SK-N-SH treated with all-trans-retinoic acid at 6 μM for 48 hours (cell line): ENCODE measurements at regions not wholly inside any gene's neighbourhood (a gene's known extent, or its start where the extent isn't known, plus 50 kb on each side); places are given as distances from the start of the nearest gene placed in this dataset.

Experiments
- ATAC-seq: fragments of 200-7000 bp; cut with Tn5 transposase; 3 replicates; pipeline ENCODE4 v1.9.1; 2020; ENCODE audit warnings: mild to moderate bottlenecking, moderate library complexity
- ARNTL ChIP-seq: fragments of 450-650 bp; formaldehyde crosslinking; IDR thresholded peaks from 2 replicates; pipeline ENCODE4 v1.5.0; 2020; ENCODE audit warnings: low read depth, mild to moderate bottlenecking, moderate library complexity, borderline replicate concordance
- BACH2 ChIP-seq: fragments of 250-450 bp; sonication (Bioruptor Pico); IDR thresholded peaks from 2 replicates; pipeline ENCODE4 v1.9.0; 2021; ENCODE audit warnings: mild to moderate bottlenecking, borderline replicate concordance
- CSDC2 ChIP-seq: fragments of 250-450 bp; sonication (Bioruptor Pico); IDR thresholded peaks from 2 replicates; pipeline ENCODE4 v1.5.0; 2020; ENCODE audit warnings: mild to moderate bottlenecking, moderate library complexity
- CSRNP3 ChIP-seq: fragments of 250-450 bp; sonication (Bioruptor Pico); IDR thresholded peaks from 2 replicates; pipeline ENCODE4 v1.5.1; 2021; ENCODE audit warnings: mild to moderate bottlenecking, moderate library complexity
- ESRRG ChIP-seq: fragments of 250-450 bp; sonication (Bioruptor Pico); IDR thresholded peaks from 2 replicates; pipeline ENCODE4 v1.6.1; 2021; ENCODE audit warnings: mild to moderate bottlenecking
- GLIS3 ChIP-seq: fragments of 250-450 bp; sonication (Bioruptor Pico); IDR thresholded peaks from 2 replicates; pipeline ENCODE4 v1.5.0; 2020; ENCODE audit warnings: mild to moderate bottlenecking, moderate library complexity
- OSR1 ChIP-seq: fragments of 250-450 bp; sonication (Bioruptor Pico); IDR thresholded peaks from 2 replicates; pipeline ENCODE4 v1.8.0; 2022; ENCODE audit warnings: moderate library complexity, mild to moderate bottlenecking, inconsistent platforms
- PPARA ChIP-seq: fragments of 250-450 bp; sonication (Bioruptor Pico); IDR thresholded peaks from 2 replicates; pipeline ENCODE4 v1.5.0; 2020; ENCODE audit warnings: mild to moderate bottlenecking, borderline replicate concordance
- RARB ChIP-seq: fragments of 250-450 bp; sonication (Bioruptor Pico); IDR thresholded peaks from 2 replicates; pipeline ENCODE4 v1.8.0; 2021; ENCODE audit warnings: mild to moderate bottlenecking, moderate library complexity
- SNAI2 ChIP-seq: fragments of 250-450 bp; sonication (Bioruptor Pico); IDR thresholded peaks from 2 replicates; pipeline ENCODE4 v1.5.0; 2020; ENCODE audit warnings: mild to moderate bottlenecking, moderate library complexity
- TOX ChIP-seq: fragments of 250-450 bp; sonication (Bioruptor Pico); IDR thresholded peaks from 2 replicates; pipeline ENCODE4 v1.8.0; 2021; ENCODE audit warnings: mild to moderate bottlenecking, moderate library complexity, borderline replicate concordance
- ZC3H10 ChIP-seq: fragments of 250-450 bp; sonication (Bioruptor Pico); IDR thresholded peaks from 2 replicates; pipeline ENCODE4 v1.5.1; 2021; ENCODE audit warnings: mild to moderate bottlenecking, moderate library complexity
- ZFP3 ChIP-seq: fragments of 250-450 bp; sonication (Bioruptor Pico); IDR thresholded peaks from 2 replicates; pipeline ENCODE4 v1.5.0; 2020; ENCODE audit warnings: mild to moderate bottlenecking, moderate library complexity
- ZFP30 ChIP-seq: fragments of 450-650 bp; formaldehyde crosslinking; IDR thresholded peaks from 2 replicates; pipeline ENCODE4 v1.5.0; 2022; ENCODE audit warnings: mild to moderate bottlenecking, moderate library complexity
- ZNF565 ChIP-seq: fragments of 450-650 bp; formaldehyde crosslinking; conservative IDR thresholded peaks from 2 replicates; pipeline ENCODE4 v1.5.0; 2020; ENCODE audit warnings: low read depth, mild to moderate bottlenecking, moderate library complexity
- ZNF8 ChIP-seq: fragments of 450-650 bp; formaldehyde crosslinking; IDR thresholded peaks from 2 replicates; pipeline ENCODE4 v1.5.0; 2020; ENCODE audit warnings: mild to moderate bottlenecking, moderate library complexity
- TF ChIP-seq, protein P1 (sequence below): fragments of 250-450 bp; sonication (Bioruptor Pico); IDR thresholded peaks from 2 replicates; pipeline ENCODE4 v1.8.0; 2020; ENCODE audit warnings: mild to moderate bottlenecking, moderate library complexity, borderline replicate concordance
- TF ChIP-seq, protein P2 (sequence below): fragments of 250-450 bp; sonication (Bioruptor Pico); IDR thresholded peaks from 2 replicates; pipeline ENCODE4 v1.8.0; 2021; ENCODE audit warnings: low read depth, mild to moderate bottlenecking, moderate library complexity, borderline replicate concordance
- TF ChIP-seq, protein P3 (sequence below): fragments of 250-450 bp; sonication (Bioruptor Pico); IDR thresholded peaks from 2 replicates; pipeline ENCODE4 v1.5.1; 2020; ENCODE audit warnings: low read depth, mild to moderate bottlenecking, moderate library complexity
- TF ChIP-seq, protein P4 (sequence below): fragments of 250-450 bp; sonication (Bioruptor Pico); IDR thresholded peaks from 2 replicates; pipeline ENCODE4 v1.5.0; 2020; ENCODE audit warnings: mild to moderate bottlenecking, moderate library complexity

DNA sequence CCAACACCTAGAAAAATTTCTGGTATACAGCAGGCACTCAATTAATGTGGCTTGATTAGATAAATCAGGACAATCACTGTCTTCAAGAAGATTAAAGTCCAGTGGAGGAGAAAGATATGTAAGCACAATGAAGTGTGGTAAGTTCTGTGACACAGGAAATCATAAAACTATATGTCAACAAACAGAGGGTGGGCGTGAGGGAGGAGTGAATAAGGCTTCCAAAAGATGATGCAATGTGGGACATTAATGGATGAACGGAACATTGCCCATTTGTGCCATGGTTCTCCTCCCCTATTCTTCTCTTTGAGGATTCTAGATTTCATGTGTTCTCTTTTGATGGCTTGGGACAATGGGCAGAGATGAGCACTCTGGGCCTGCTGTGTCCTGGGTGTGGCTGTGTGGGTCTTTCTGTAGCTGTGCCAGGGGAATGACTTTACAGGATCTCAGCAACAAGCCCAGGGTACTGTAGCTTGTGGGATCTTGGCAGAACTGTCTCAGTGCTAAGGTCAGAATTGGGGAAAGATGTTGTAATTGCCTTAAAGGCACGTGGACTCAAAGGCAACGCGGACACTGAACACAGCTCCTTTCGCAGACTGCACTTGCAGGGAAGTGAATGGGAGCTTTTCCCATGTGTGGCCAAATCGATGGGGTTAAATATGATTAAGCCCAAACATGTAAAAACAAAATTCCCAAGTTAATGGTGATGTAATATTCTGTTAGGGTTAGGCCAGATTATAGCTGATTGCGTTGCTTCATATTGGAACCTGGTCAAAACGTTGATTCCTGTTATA is 366.9 kb downstream of the TGFB2 start:
- ATAC-seq: no peak
- TF ChIP-seq CSRNP3 (CRISPR knock-in tag) (no peak), ARNTL (CRISPR knock-in tag) (no peak), RARB (CRISPR knock-in tag) (no peak), ZFP30 (CRISPR knock-in tag) (no peak), BACH2 (CRISPR knock-in tag) (no peak), ZNF565 (no peak), ZC3H10 (CRISPR knock-in tag) (no peak), SNAI2 (CRISPR knock-in tag) (no peak), PPARA (CRISPR knock-in tag) (no peak), OSR1 (CRISPR knock-in tag) (no peak)

DNA sequence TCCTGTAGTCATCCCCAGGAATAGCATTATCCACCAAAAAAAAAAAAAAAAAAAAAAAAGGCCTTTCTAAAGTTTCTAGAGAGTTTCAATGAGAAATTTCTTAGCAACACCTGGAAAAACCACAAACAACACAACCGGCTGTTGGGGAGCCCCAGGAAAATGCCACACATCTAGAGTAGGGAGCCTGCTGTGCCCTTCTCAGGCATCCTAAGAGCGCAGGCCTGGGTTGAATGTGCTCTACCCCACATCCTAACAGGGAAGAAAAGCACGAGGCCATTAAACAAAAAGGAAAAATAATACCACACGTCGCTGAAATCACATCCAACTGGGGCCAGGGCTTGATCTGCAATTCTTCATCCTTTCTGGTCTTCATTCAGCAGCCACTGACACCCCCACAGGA is 367.5 kb downstream of the TGFB2 start:
- TF ChIP-seq TOX (no peak), ZFP3 (CRISPR knock-in tag) (no peak), ZC3H10 (CRISPR knock-in tag) (no peak), PPARA (CRISPR knock-in tag) (no peak), BACH2 (CRISPR knock-in tag) (no peak), ZNF8 (CRISPR knock-in tag) (no peak), RARB (CRISPR knock-in tag) (no peak), GLIS3 (CRISPR knock-in tag) (no peak), CSDC2 (no peak), ESRRG (CRISPR knock-in tag) (no peak), SNAI2 (CRISPR knock-in tag) (no peak), OSR1 (CRISPR knock-in tag) (no peak)
- TF ChIP-seq, protein P1, sequence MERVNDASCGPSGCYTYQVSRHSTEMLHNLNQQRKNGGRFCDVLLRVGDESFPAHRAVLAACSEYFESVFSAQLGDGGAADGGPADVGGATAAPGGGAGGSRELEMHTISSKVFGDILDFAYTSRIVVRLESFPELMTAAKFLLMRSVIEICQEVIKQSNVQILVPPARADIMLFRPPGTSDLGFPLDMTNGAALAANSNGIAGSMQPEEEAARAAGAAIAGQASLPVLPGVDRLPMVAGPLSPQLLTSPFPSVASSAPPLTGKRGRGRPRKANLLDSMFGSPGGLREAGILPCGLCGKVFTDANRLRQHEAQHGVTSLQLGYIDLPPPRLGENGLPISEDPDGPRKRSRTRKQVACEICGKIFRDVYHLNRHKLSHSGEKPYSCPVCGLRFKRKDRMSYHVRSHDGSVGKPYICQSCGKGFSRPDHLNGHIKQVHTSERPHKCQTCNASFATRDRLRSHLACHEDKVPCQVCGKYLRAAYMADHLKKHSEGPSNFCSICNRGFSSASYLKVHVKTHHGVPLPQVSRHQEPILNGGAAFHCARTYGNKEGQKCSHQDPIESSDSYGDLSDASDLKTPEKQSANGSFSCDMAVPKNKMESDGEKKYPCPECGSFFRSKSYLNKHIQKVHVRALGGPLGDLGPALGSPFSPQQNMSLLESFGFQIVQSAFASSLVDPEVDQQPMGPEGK (CRISPR knock-in tag): no peak
- TF ChIP-seq, protein P2, sequence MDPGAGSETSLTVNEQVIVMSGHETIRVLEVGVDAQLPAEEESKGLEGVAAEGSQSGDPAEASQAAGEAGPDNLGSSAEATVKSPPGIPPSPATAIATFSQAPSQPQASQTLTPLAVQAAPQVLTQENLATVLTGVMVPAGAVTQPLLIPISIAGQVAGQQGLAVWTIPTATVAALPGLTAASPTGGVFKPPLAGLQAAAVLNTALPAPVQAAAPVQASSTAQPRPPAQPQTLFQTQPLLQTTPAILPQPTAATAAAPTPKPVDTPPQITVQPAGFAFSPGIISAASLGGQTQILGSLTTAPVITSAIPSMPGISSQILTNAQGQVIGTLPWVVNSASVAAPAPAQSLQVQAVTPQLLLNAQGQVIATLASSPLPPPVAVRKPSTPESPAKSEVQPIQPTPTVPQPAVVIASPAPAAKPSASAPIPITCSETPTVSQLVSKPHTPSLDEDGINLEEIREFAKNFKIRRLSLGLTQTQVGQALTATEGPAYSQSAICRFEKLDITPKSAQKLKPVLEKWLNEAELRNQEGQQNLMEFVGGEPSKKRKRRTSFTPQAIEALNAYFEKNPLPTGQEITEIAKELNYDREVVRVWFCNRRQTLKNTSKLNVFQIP (CRISPR knock-in tag): no peak
- TF ChIP-seq, protein P3, sequence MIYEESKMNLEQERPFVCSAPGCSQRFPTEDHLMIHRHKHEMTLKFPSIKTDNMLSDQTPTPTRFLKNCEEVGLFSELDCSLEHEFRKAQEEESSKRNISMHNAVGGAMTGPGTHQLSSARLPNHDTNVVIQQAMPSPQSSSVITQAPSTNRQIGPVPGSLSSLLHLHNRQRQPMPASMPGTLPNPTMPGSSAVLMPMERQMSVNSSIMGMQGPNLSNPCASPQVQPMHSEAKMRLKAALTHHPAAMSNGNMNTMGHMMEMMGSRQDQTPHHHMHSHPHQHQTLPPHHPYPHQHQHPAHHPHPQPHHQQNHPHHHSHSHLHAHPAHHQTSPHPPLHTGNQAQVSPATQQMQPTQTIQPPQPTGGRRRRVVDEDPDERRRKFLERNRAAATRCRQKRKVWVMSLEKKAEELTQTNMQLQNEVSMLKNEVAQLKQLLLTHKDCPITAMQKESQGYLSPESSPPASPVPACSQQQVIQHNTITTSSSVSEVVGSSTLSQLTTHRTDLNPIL (CRISPR knock-in tag): no peak
- TF ChIP-seq, protein P4, sequence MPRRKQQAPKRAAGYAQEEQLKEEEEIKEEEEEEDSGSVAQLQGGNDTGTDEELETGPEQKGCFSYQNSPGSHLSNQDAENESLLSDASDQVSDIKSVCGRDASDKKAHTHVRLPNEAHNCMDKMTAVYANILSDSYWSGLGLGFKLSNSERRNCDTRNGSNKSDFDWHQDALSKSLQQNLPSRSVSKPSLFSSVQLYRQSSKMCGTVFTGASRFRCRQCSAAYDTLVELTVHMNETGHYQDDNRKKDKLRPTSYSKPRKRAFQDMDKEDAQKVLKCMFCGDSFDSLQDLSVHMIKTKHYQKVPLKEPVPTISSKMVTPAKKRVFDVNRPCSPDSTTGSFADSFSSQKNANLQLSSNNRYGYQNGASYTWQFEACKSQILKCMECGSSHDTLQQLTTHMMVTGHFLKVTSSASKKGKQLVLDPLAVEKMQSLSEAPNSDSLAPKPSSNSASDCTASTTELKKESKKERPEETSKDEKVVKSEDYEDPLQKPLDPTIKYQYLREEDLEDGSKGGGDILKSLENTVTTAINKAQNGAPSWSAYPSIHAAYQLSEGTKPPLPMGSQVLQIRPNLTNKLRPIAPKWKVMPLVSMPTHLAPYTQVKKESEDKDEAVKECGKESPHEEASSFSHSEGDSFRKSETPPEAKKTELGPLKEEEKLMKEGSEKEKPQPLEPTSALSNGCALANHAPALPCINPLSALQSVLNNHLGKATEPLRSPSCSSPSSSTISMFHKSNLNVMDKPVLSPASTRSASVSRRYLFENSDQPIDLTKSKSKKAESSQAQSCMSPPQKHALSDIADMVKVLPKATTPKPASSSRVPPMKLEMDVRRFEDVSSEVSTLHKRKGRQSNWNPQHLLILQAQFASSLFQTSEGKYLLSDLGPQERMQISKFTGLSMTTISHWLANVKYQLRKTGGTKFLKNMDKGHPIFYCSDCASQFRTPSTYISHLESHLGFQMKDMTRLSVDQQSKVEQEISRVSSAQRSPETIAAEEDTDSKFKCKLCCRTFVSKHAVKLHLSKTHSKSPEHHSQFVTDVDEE (CRISPR knock-in tag): no peak
- no peak for ATAC-seq
